ENCODE measurements at regions not wholly inside any gene's neighbourhood (a gene's known extent, or its start where the extent isn't known, plus 50 kb on each side); places are given as distances from the start of the nearest gene placed in this dataset.

DNA sequence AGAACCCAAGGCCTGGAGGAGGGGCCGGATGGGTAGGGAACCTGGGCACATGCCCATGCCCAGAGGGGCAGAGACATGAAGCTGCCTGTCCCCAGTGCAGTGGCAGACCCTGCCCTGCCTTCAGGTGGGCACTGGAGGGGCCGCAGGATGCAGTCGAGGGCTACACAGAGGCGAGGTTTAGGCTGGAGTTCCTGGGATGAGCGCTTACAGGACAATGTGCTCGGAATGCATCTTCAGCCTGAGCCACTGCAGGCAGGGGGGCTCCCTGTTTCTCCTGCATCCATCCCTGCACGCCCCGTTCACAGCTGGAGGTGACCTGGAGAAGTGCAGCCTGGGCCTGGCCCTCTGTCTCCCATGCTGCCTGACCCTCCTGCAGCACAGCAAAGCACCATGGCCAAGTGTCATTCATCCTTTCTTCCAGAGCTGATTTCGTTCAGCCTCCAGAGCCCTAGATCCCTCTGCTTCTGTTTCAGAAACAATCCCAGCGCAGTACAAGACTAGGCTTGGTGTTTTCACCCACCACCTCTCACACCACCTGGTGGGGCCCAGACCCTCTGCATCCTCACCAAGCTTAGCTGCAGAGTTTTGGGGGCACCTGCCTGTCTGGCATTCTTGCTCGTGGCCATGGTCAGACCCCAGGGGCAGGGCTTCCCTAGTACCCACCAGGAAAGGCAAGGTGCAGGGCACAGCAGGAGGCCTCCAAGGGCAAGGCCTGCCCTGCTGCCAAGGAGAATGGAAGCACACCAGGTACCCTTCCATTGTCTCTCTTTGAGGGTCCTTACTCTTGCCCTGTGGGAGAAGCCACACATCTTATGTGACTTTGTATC, 311.9 kb downstream of the TCERG1L start:
- Histone ChIP-seq H3K27ac (ENCODE audit: control insufficient read depth, insufficient read depth, low read length) (no peak overlapping the region), H2AFZ (ENCODE audit: control insufficient read depth, low read length) (no peak overlapping the region), H3K9me1 (ENCODE audit: control insufficient read depth, extremely low read depth, insufficient read depth, low read length) (no peaks in the 10 kb centered on the region), H3K4me2 (ENCODE audit: control insufficient read depth, extremely low read depth, insufficient read depth, low read depth, low read length) (no peak overlapping the region), H3K4me3 (ENCODE audit: control insufficient read depth in 2 of 3, extremely low read depth in 1 of 3, insufficient read depth in 2 of 3, low read depth in 1 of 3, low read length in 3 of 3) (no peak overlapping the region), H3K9ac (ENCODE audit: control insufficient read depth, extremely low read depth, insufficient read depth, low read length) (no peak overlapping the region), H3K9me3 (ENCODE audit: control insufficient read depth, low read depth, low read length) (peaks cover 5% of the 10 kb centered on the region), H3K27me3 (ENCODE audit: control insufficient read depth, extremely low read depth, insufficient read depth, low read length) (no peaks in the 10 kb centered on the region), H3K36me3 (ENCODE audit: control insufficient read depth in 2 of 2, extremely low read depth in 1 of 2, insufficient read depth in 2 of 2, low read length in 2 of 2) (no peaks in the 10 kb centered on the region), H4K20me1 (ENCODE audit: control insufficient read depth, extremely low read depth, insufficient read depth, low read length) (no peaks in the 10 kb centered on the region), H3K4me1 (ENCODE audit: control insufficient read depth, extremely low read depth, insufficient read depth, low read length) (no peaks in the 10 kb centered on the region), H3K79me2 (ENCODE audit: control insufficient read depth, insufficient read depth, low read length) (no peaks in the 10 kb centered on the region)
- FAIRE-seq = no peak
- DNase-seq (ENCODE audit: low read depth, low spot score) = no peak
- TF ChIP-seq, protein P1, sequence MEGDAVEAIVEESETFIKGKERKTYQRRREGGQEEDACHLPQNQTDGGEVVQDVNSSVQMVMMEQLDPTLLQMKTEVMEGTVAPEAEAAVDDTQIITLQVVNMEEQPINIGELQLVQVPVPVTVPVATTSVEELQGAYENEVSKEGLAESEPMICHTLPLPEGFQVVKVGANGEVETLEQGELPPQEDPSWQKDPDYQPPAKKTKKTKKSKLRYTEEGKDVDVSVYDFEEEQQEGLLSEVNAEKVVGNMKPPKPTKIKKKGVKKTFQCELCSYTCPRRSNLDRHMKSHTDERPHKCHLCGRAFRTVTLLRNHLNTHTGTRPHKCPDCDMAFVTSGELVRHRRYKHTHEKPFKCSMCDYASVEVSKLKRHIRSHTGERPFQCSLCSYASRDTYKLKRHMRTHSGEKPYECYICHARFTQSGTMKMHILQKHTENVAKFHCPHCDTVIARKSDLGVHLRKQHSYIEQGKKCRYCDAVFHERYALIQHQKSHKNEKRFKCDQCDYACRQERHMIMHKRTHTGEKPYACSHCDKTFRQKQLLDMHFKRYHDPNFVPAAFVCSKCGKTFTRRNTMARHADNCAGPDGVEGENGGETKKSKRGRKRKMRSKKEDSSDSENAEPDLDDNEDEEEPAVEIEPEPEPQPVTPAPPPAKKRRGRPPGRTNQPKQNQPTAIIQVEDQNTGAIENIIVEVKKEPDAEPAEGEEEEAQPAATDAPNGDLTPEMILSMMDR (optimal IDR thresholded peaks at IDR 0.05 in 1 of 3, IDR thresholded peaks at IDR 0.05 in 1 of 3, conservative IDR thresholded peaks at IDR 0.05 in 1 of 3; ENCODE audit: extremely low read depth in 1 of 3, insufficient read depth in 2 of 3, low read length in 3 of 3) = no peak
- TF ChIP-seq EZH2 (IDR thresholded peaks at IDR 0.05; ENCODE audit: low read length) = no peak
- dilution Hi-C loops (cut with MboI; ENCODE audit: extremely low pct_ligation_motif_present, low sequenced_read_pairs) = no loop called here

DNA sequence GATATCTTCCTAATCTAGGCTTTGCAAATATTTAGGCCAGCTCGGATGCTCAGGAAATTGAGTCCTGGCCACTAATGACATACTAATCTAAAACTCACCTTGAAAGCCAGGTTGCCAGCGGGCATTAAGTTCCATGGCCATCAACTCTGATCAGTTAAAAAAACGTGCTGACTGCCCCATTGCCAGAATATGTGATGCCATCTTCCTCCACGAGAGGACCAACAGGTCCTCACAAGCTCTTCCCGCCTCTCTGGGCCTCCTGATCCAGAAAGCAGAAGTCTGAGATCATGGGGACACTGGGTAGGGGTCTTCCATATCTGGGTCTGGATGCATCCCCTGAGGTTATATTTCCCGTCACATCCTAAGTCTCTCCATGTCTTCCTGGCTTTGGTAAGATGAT, 311.3 kb downstream of the TCERG1L start:
- dilution Hi-C loops (cut with MboI; ENCODE audit: extremely low pct_ligation_motif_present, low sequenced_read_pairs) = no loop called here
- H3K4me1 ChIP-seq (ENCODE audit: control insufficient read depth, extremely low read depth, insufficient read depth, low read length) = no peaks in the 10 kb centered on the region
- no peak for FAIRE-seq
- no peak overlapping the region for H3K27ac ChIP-seq (ENCODE audit: control insufficient read depth, insufficient read depth, low read length)
- H2AFZ ChIP-seq (ENCODE audit: control insufficient read depth, low read length) = no peak overlapping the region
- peaks cover 2% of the 10 kb centered on the region for H3K9me3 ChIP-seq (ENCODE audit: control insufficient read depth, low read depth, low read length)
- no peaks in the 10 kb centered on the region for H4K20me1 ChIP-seq (ENCODE audit: control insufficient read depth, extremely low read depth, insufficient read depth, low read length)
- no peak overlapping the region for H3K9ac ChIP-seq (ENCODE audit: control insufficient read depth, extremely low read depth, insufficient read depth, low read length)
- H3K9me1 ChIP-seq (ENCODE audit: control insufficient read depth, extremely low read depth, insufficient read depth, low read length) = no peaks in the 10 kb centered on the region
- no peaks in the 10 kb centered on the region for H3K36me3 ChIP-seq (ENCODE audit: control insufficient read depth in 2 of 2, extremely low read depth in 1 of 2, insufficient read depth in 2 of 2, low read length in 2 of 2)
- no peaks in the 10 kb centered on the region for H3K79me2 ChIP-seq (ENCODE audit: control insufficient read depth, insufficient read depth, low read length)
- no peak for DNase-seq (ENCODE audit: low read depth, low spot score)
- H3K4me3 ChIP-seq (ENCODE audit: control insufficient read depth in 2 of 3, extremely low read depth in 1 of 3, insufficient read depth in 2 of 3, low read depth in 1 of 3, low read length in 3 of 3) = no peak overlapping the region
- H3K4me2 ChIP-seq (ENCODE audit: control insufficient read depth, extremely low read depth, insufficient read depth, low read depth, low read length) = no peak overlapping the region
- no peak for TF ChIP-seq EZH2 (IDR thresholded peaks at IDR 0.05; ENCODE audit: low read length)
- TF ChIP-seq, protein P1 (optimal IDR thresholded peaks at IDR 0.05 in 1 of 3, IDR thresholded peaks at IDR 0.05 in 1 of 3, conservative IDR thresholded peaks at IDR 0.05 in 1 of 3; ENCODE audit: extremely low read depth in 1 of 3, insufficient read depth in 2 of 3, low read length in 3 of 3) = no peak
- H3K27me3 ChIP-seq (ENCODE audit: control insufficient read depth, extremely low read depth, insufficient read depth, low read length) = no peaks in the 10 kb centered on the region
